ENCODE measurements at regions not wholly inside any gene's neighbourhood (a gene's known extent, or its start where the extent isn't known, plus 50 kb on each side); places are given as distances from the start of the nearest gene placed in this dataset.

DNA sequence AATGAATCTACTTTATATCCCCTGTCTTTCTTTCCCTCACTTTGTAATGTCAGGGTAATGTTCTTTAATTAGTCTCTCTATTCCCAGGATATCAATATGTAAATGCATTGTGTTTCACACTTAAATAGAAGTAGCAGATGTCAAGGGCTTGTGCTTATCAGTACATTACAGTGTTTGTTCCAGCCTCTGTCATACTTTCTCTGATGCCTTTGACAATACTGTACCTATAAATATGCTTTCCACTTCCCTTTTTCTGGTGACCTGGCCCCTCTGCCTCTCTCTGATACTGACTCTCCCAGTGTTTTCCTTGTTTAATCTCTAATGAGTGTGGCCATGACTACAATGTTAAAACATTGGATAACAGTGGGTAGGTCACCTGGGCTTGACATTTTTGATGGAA is 862.0 kb upstream of the NEGR1 start:
- TF ChIP-seq, protein P1, sequence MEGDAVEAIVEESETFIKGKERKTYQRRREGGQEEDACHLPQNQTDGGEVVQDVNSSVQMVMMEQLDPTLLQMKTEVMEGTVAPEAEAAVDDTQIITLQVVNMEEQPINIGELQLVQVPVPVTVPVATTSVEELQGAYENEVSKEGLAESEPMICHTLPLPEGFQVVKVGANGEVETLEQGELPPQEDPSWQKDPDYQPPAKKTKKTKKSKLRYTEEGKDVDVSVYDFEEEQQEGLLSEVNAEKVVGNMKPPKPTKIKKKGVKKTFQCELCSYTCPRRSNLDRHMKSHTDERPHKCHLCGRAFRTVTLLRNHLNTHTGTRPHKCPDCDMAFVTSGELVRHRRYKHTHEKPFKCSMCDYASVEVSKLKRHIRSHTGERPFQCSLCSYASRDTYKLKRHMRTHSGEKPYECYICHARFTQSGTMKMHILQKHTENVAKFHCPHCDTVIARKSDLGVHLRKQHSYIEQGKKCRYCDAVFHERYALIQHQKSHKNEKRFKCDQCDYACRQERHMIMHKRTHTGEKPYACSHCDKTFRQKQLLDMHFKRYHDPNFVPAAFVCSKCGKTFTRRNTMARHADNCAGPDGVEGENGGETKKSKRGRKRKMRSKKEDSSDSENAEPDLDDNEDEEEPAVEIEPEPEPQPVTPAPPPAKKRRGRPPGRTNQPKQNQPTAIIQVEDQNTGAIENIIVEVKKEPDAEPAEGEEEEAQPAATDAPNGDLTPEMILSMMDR (IDR thresholded peaks at IDR 0.05; ENCODE audit: low read length, missing control alignments) = no peak
- H3K4me3 ChIP-seq (replicated peaks; ENCODE audit: low read depth, low read length) = no peak overlapping the region
- DNase-seq (ENCODE audit: low read depth) = no peak

DNA sequence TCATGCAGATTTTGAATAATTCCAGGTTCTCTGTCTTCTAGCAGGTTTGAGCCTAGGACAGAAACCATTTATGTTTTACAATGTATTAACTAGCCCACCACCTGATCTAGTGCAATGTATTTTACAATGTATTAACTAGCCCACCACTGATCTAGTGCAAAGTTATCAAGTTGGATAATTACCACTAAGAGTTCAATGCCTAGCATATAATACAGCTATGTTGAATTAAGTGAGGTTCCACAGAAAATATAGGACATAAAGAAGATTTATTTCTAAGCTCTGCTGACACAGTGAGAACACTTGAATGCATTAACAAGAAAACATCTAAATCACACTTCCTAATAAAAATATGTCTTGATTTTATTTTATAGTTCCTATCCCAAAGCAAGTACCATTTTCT is 854.6 kb upstream of the NEGR1 start:
- H3K4me3 ChIP-seq (replicated peaks; ENCODE audit: low read depth, low read length) = no peak overlapping the region
- no peak for DNase-seq (ENCODE audit: low read depth)
- TF ChIP-seq, protein P1 (IDR thresholded peaks at IDR 0.05; ENCODE audit: low read length, missing control alignments) = no peak

DNA sequence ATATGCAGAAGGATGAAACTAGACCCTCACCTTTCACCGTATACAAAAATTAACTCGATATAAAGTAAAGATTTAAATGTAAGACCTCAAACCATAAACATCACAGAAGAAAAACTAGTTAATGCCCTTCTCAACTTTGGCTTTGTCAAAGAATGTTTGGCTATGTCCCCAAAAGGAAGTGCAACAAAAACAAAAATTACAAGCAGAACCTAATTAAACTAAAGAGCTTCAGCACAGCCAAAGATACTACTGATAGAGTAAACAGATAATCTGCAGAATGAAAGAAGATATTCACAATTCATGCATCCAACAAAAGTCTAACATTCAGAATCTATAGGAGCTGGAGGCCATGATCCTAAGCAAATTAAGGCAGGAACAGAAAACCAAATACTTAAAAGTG is 824.6 kb upstream of the NEGR1 start:
- H3K4me3 ChIP-seq (replicated peaks; ENCODE audit: low read depth, low read length) = no peak overlapping the region
- no peak for DNase-seq (ENCODE audit: low read depth)
- TF ChIP-seq, protein P1 (IDR thresholded peaks at IDR 0.05; ENCODE audit: low read length, missing control alignments) = no peak

DNA sequence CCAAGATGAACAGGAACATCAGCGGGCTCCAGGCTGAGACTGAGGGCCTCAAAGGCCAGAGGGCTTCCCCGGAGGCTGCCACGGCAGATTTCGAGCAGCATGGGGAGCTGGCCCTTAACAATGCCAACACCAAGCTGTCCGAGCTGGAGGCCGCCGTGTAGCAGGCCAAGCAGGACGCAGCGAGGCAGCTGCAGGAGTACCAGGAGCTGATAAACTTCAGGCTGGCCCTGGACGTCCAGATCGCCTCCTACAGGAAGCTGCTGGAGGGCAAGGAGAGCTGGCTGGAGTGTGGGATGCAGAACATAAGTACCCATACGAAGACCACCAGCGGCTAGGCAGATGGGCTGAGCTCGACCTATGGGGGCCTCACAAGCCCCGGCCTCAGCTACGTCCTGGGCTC is 823.4 kb upstream of the NEGR1 start:
- TF ChIP-seq, protein P1 (IDR thresholded peaks at IDR 0.05; ENCODE audit: low read length, missing control alignments) = no peak
- no peak overlapping the region for H3K4me3 ChIP-seq (replicated peaks; ENCODE audit: low read depth, low read length)
- no peak for DNase-seq (ENCODE audit: low read depth)

DNA sequence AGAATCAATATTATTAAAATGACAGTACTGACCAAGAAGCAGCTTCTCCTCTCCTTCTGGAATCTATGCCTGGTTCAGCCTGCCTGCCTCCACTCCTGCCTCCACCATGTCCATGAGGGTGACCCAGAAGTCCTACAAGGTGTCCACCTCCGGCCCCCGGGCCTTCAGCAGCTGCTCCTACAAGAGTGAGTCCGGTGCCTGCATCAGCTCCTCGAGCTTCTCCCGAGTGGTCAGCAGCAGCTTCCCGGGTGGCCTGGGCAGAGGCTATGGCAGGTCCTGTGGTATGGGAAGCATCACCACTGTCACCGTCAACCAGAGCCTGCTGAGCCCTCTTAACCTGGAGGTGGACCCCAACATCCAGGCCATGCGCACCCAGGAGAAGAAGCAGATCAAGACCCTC is 822.4 kb upstream of the NEGR1 start:
- DNase-seq (ENCODE audit: low read depth) = no peak
- no peak overlapping the region for H3K4me3 ChIP-seq (replicated peaks; ENCODE audit: low read depth, low read length)
- TF ChIP-seq, protein P1 (IDR thresholded peaks at IDR 0.05; ENCODE audit: low read length, missing control alignments) = no peak

DNA sequence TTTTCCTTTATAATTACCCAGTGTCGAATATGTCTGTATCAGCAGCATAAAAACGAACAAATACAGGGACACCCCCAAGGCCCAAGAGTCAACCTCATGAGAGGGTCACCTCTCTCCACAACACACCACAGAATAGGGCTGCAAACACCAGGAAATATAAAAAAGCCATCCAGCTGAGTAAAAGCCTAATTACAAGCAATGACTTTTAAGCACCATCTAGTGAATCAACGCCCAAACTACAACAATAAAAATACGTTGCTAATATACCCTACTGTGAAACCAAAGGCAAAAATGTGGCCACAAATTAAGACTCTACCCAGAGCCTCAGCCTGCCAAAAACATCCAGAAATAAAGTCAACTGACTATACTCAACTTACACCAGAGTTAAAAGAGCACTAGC is 817.9 kb upstream of the NEGR1 start:
- no peak overlapping the region for H3K4me3 ChIP-seq (replicated peaks; ENCODE audit: low read depth, low read length)
- TF ChIP-seq, protein P1 (IDR thresholded peaks at IDR 0.05; ENCODE audit: low read length, missing control alignments) = no peak
- no peak for DNase-seq (ENCODE audit: low read depth)

DNA sequence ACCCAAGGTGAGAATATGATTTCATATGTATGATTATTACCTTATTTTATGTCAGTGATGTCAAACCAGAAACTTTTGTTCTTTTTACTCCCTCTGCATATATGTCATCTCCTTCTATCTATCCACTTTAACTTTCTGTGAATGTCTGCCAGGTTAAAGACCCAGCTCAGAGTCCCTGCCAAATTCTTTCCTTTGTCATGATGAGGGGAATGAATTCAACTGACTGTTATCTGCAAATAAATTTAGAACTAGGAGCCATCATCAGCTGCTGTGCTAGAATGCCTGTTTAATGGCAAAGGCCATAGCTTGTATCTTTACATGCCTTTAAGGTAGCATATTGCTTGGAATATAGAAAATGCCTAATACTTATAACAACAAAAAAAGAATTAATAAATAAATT is 815.6 kb upstream of the NEGR1 start:
- TF ChIP-seq, protein P1 (IDR thresholded peaks at IDR 0.05; ENCODE audit: low read length, missing control alignments) = no peak
- DNase-seq (ENCODE audit: low read depth) = no peak

More for the DNA sequence above, 815.6 kb upstream of the NEGR1 start:
- H3K4me3 ChIP-seq (replicated peaks; ENCODE audit: low read depth, low read length) = no peak overlapping the region

Data from fibroblast of pulmonary artery (primary cell).